ENCODE measurements at regions not wholly inside any gene's neighbourhood (a gene's known extent, or its start where the extent isn't known, plus 50 kb on each side); places are given as distances from the start of the nearest gene placed in this dataset.
"Not testable (repeated sequence)": the region's sequence is repeated elsewhere in the genome, so short reads cannot be mapped to it uniquely, and the experiment has no call there.

- FAIRE-seq: no peak
Measured at GRCh38 chr2:78154586-78154985, 632.4 kb upstream of the LRRTM4 start.

- FAIRE-seq: no peak
Measured at GRCh38 chr2:78162202-78162601, 640.0 kb upstream of the LRRTM4 start.

- FAIRE-seq: not testable (repeated sequence)
Measured at GRCh38 chr2:78172157-78172556, 650.0 kb upstream of the LRRTM4 start.

GRCh38 chr2:78175645-78176044 is 653.5 kb upstream of the LRRTM4 start:
- no peak for FAIRE-seq

- no peak for FAIRE-seq
Measured at GRCh38 chr2:78201064-78201575, 678.9 kb upstream of the LRRTM4 start.

GRCh38 chr2:78202366-78202765 is 680.2 kb upstream of the LRRTM4 start:
- FAIRE-seq: no peak

GRCh38 chr2:78202986-78203670 is 681.0 kb upstream of the LRRTM4 start:
- no peak for FAIRE-seq

GRCh38 chr2:78218066-78218465 is 695.9 kb upstream of the LRRTM4 start:
- no peak for FAIRE-seq

- no peak for FAIRE-seq
Measured at GRCh38 chr2:78237704-78238103, 715.5 kb upstream of the LRRTM4 start.

- no peak for FAIRE-seq
Measured at GRCh38 chr2:78245394-78246135, 723.4 kb upstream of the LRRTM4 start.

- no peak for FAIRE-seq
Measured at GRCh38 chr2:78251708-78252107, 729.5 kb upstream of the LRRTM4 start.

- FAIRE-seq: no peak
Measured at GRCh38 chr2:78260861-78261260, 738.7 kb upstream of the LRRTM4 start.

GRCh38 chr2:78261454-78261853 is 739.3 kb upstream of the LRRTM4 start:
- no peak for FAIRE-seq

GRCh38 chr2:78262089-78262488 is 739.9 kb upstream of the LRRTM4 start:
- FAIRE-seq: not testable (repeated sequence)

GRCh38 chr2:78262713-78263375 is 740.7 kb upstream of the LRRTM4 start:
- FAIRE-seq: no peak

GRCh38 chr2:78263571-78263970 is 741.4 kb upstream of the LRRTM4 start:
- FAIRE-seq: no peak

- FAIRE-seq: no peak
Measured at GRCh38 chr2:78264130-78264529, 742.0 kb upstream of the LRRTM4 start.

GRCh38 chr2:78281164-78281563 is 744.3 kb upstream of the REG3G start:
- no peak for FAIRE-seq

- FAIRE-seq: no peak
Measured at GRCh38 chr2:78290581-78291214, 734.8 kb upstream of the REG3G start.

- FAIRE-seq: no peak
Measured at GRCh38 chr2:78293768-78294167, 731.7 kb upstream of the REG3G start.

GRCh38 chr2:78301166-78301789 is 724.2 kb upstream of the REG3G start:
- FAIRE-seq: no peak

- no peak for FAIRE-seq
Measured at GRCh38 chr2:78304678-78305077, 720.8 kb upstream of the REG3G start.

GRCh38 chr2:78309460-78309859 is 716.0 kb upstream of the REG3G start:
- FAIRE-seq: no peak

Data from A204.1 (cell line).